Endodermal cell (in vitro differentiated cells): ENCODE measurements at regions not wholly inside any gene's neighbourhood (a gene's known extent, or its start where the extent isn't known, plus 50 kb on each side); places are given as distances from the start of the nearest gene placed in this dataset.

Experiments used
- DNase-seq: peaks from one replicate; pipeline ENCODE4 v3.0.0-alpha.2; 2017
- H3K27ac ChIP-seq: 2 replicates; pipeline ENCODE4 v1.5.1; 2013; ENCODE audit warnings: mild to moderate bottlenecking, low read depth, low read length, moderate library complexity
- H3K27me3 ChIP-seq: 2 replicates; pipeline ENCODE4 v1.6.1; 2013; ENCODE audit warnings: mild to moderate bottlenecking, low read length, moderate library complexity; ENCODE audit not compliant: insufficient read depth, control insufficient read depth, poor library complexity, severe bottlenecking
- H3K36me3 ChIP-seq: 2 replicates; pipeline ENCODE4 v1.7.0; 2013; ENCODE audit warnings: mild to moderate bottlenecking, low read length, moderate library complexity; ENCODE audit not compliant: control insufficient read depth, insufficient read depth
- H3K4me1 ChIP-seq: one replicate; pipeline ENCODE4 v1.7.0; 2013; ENCODE audit warnings: low read length; ENCODE audit not compliant: control insufficient read depth, insufficient read depth
- H3K4me3 ChIP-seq: 2 replicates; pipeline ENCODE4 v1.5.1; 2013; ENCODE audit warnings: mild to moderate bottlenecking, low read length, moderate library complexity
- H3K9ac ChIP-seq: 2 replicates; pipeline ENCODE4 v1.6.1; 2013; ENCODE audit warnings: mild to moderate bottlenecking, low read length, moderate library complexity; ENCODE audit not compliant: poor library complexity, severe bottlenecking; ENCODE audit errors: extremely low read depth
- H3K9me3 ChIP-seq: 2 replicates; pipeline ENCODE4 v1.6.1; 2013; ENCODE audit warnings: mild to moderate bottlenecking, low read length, moderate library complexity; ENCODE audit not compliant: control insufficient read depth
- H3K27ac Mint-ChIP-seq: 2 replicates; pipeline ENCODE4 v1.8.0; 2020; ENCODE audit warnings: mixed read lengths
- H3K27me3 Mint-ChIP-seq: 2 replicates; pipeline ENCODE4 v1.8.0; 2021; ENCODE audit warnings: mild to moderate bottlenecking, mixed read lengths; ENCODE audit not compliant: insufficient read depth
- H3K36me3 Mint-ChIP-seq: 2 replicates; pipeline ENCODE4 v1.8.0; 2020; ENCODE audit warnings: low read depth, mixed read lengths
- H3K4me1 Mint-ChIP-seq: 2 replicates; pipeline ENCODE4 v1.8.0; 2020; ENCODE audit warnings: mixed read lengths
- H3K4me3 Mint-ChIP-seq: 2 replicates; pipeline ENCODE4 v1.8.0; 2020; ENCODE audit warnings: mild to moderate bottlenecking, moderate library complexity, mixed read lengths
- H3K9me3 Mint-ChIP-seq: 2 replicates; pipeline ENCODE4 v1.8.0; 2020; ENCODE audit warnings: mild to moderate bottlenecking, mixed read lengths
- WGBS, 2 experiments: methylation state at CpG; one replicate each; pipeline versions ENCODE4 v1.1.5 to v1.1.7; 2013; ENCODE audit warnings: missing lambda C conversion rate in 2 of 2, mixed read lengths in 1 of 2; ENCODE audit not compliant: insufficient coverage in 1 of 2, insufficient read length in 1 of 2; 5-methylcytosine and 5-hydroxymethylcytosine counted together
- TF ChIP-seq, protein P1 (sequence below): fragments of 200-600 bp; sonication (generic); conservative IDR thresholded peaks from 2 replicates; pipeline ENCODE4 v1.5.0; 2021; ENCODE audit warnings: antibody characterized with exemption, mild to moderate bottlenecking

- TF ChIP-seq, protein P1, sequence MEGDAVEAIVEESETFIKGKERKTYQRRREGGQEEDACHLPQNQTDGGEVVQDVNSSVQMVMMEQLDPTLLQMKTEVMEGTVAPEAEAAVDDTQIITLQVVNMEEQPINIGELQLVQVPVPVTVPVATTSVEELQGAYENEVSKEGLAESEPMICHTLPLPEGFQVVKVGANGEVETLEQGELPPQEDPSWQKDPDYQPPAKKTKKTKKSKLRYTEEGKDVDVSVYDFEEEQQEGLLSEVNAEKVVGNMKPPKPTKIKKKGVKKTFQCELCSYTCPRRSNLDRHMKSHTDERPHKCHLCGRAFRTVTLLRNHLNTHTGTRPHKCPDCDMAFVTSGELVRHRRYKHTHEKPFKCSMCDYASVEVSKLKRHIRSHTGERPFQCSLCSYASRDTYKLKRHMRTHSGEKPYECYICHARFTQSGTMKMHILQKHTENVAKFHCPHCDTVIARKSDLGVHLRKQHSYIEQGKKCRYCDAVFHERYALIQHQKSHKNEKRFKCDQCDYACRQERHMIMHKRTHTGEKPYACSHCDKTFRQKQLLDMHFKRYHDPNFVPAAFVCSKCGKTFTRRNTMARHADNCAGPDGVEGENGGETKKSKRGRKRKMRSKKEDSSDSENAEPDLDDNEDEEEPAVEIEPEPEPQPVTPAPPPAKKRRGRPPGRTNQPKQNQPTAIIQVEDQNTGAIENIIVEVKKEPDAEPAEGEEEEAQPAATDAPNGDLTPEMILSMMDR, result no peak
- Histone ChIP-seq H3K36me3 (no peaks in the 10 kb centered on the region), H3K4me3 (no peak overlapping the region), H3K27me3 (no peaks in the 10 kb centered on the region), H3K4me1 (no peaks in the 10 kb centered on the region), H3K9ac (no peak overlapping the region), H3K9me3 (no peaks in the 10 kb centered on the region), H3K27ac (no peak overlapping the region)
- no peak overlapping the region for H3K4me3 Mint-ChIP-seq
- no peaks in the 10 kb centered on the region for H3K36me3 Mint-ChIP-seq
- no peak for DNase-seq
- H3K4me1 Mint-ChIP-seq, result no peaks in the 10 kb centered on the region
- H3K27ac Mint-ChIP-seq, result no peak overlapping the region
- H3K9me3 Mint-ChIP-seq, result no peaks in the 10 kb centered on the region
- 100% methylated on average over 1 of the region's 1 CpG for WGBS, 2 experiments
- H3K27me3 Mint-ChIP-seq, result peaks cover 3% of the 10 kb centered on the region
These were observed 243.2 kb downstream of the PTBP2 start for GRCh38 chr1:96964761-96965160.

- DNase-seq, result peak; percentile 92
- Histone ChIP-seq H3K27ac (no peak overlapping the region), H3K4me3 (no peak overlapping the region), H3K9ac (no peak overlapping the region), H3K27me3 (no peaks in the 10 kb centered on the region), H3K36me3 (no peaks in the 10 kb centered on the region), H3K9me3 (no peaks in the 10 kb centered on the region), H3K4me1 (no peaks in the 10 kb centered on the region)
- Mint-ChIP-seq H3K27ac (no peak overlapping the region), H3K27me3 (peaks cover 3% of the 10 kb centered on the region), H3K4me3 (no peak overlapping the region), H3K9me3 (no peaks in the 10 kb centered on the region), H3K4me1 (no peaks in the 10 kb centered on the region), H3K36me3 (no peaks in the 10 kb centered on the region)
- 69 to 86% methylated on average over 4 to 15 of the region's 15 CpGs for WGBS, 2 experiments
- TF ChIP-seq, protein P1, result peak; percentile 98
These were observed 245.1 kb downstream of the PTBP2 start for GRCh38 chr1:96966536-96967138.

DNA sequence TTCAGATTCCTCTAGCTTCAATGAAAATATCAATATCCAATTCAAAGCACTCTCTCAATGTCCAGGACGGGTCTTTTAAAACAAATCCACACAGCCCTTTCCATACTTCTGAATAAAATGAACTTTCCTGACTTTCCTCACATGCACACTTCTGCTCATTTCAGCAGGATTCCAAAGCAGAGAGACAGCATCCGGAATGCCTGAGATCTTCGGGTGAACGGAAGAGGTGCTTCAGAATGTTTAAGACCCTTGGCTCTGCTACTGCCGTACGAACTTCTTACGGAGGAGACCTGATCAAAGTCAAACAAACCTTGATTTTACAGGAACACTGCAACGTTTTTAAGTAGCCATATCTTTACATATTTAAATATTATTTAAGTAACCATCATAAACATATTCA lies 245.7 kb downstream of the PTBP2 start:
- Histone ChIP-seq H3K27ac (no peak overlapping the region), H3K9ac (no peak overlapping the region), H3K4me1 (no peaks in the 10 kb centered on the region), H3K36me3 (no peaks in the 10 kb centered on the region), H3K4me3 (no peak overlapping the region), H3K27me3 (no peaks in the 10 kb centered on the region), H3K9me3 (no peaks in the 10 kb centered on the region)
- H3K9me3 Mint-ChIP-seq, result no peaks in the 10 kb centered on the region
- no peaks in the 10 kb centered on the region for H3K36me3 Mint-ChIP-seq
- no peaks in the 10 kb centered on the region for H3K4me1 Mint-ChIP-seq
- WGBS, 2 experiments, result 95 to 100% methylated on average over 7 of the region's 8 CpGs
- DNase-seq, result no peak
- H3K27me3 Mint-ChIP-seq, result peaks cover 3% of the 10 kb centered on the region
- TF ChIP-seq, protein P1, result no peak
- H3K27ac Mint-ChIP-seq, result no peak overlapping the region
- H3K4me3 Mint-ChIP-seq, result no peak overlapping the region
